HG03097 (cell line): ENCODE measurements at regions not wholly inside any gene's neighbourhood (a gene's known extent, or its start where the extent isn't known, plus 50 kb on each side); places are given as distances from the start of the nearest gene placed in this dataset.

Experiments used
- ATAC-seq: cut with Tn5 transposase; IDR thresholded peaks from one replicate; pipeline ENCODE4 v1.9.1; 2021; ENCODE audit not compliant: unreplicated experiment, low FRiP score

DNA sequence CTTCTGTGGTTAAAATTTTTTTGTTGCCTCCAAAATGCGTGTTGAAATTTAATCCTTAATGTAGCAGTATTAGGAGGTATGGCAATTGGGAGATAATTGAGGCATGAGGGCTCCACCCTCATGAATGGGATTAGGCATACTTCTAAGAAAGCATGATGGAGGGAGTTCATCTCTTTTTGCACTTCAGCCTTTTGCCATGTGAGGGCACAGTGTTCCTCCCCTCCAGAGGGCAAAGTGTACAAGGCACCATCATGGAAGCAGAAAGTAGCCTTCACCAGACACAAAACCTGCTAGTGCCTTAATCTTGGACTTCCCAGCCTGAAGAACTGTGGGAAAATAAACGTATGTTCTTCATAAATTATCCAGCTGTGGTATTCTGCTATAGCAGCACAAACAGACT is 429.5 kb downstream of the ZIC1 start:
- ATAC-seq: no peak

DNA sequence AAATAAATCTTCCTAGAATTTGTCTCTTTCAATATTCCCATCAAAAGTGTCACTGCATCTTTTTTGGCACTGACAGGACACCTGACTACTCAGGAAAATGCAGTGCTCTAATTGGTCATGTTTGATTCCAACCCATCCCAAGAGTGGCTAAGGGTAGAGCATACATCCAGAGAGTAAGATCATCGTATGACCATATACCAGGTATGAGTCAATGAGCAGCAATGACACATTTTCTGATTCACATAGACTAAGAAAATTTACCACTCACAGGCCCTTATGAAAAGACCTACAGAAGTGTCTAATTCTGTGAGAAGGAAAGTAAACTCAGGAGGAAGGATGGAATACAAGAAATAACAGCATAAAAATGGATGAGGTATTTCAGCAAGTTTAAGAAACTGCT is 434.2 kb downstream of the ZIC1 start:
- no peak for ATAC-seq

DNA sequence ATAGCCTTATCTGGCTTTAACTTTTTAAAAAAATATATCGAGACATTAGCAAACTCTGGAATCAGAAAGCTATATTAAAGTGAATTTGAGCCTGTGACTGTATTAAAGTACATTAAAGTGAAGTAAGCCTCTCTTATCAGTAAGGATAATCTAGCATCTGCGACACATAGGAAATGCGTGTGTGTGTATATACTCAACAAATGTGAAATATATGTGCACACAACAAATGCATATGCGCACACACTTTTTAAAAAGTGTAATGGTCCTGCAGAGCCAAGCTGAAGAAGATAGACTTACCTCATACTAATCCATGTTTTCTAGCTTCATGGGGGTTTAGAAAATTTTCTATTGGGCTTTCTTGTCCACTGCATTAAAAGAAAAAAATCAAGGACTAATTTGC is 437.1 kb downstream of the ZIC1 start:
- no peak for ATAC-seq

DNA sequence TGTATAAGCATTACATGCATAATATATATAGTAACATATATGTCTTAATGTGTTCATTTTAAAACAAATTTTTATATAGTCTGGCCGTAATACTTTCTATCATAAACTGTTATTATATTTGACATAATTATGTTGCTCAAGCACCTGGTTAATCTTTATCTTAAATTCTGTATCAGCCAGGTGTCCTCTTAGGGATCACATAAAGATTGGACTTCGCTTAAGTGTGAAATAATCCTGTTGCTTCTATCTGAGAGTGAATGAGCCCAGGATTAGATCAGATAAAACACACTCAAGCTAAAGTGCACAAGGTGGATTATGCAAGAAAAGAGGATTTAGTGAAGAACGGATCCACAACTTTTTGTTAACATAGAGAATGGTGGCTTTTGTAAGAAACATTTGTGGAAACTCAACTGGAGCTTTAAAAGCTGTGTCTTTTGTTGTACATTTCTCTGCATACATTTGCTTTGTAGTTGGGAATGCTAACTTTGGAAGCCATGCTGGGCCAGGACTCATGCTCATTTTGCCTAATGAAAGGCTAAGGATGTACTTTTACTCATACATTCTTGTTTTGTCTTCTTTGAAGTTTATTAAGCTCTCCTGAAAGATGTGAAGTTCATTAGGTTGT is 437.8 kb downstream of the ZIC1 start:
- ATAC-seq: no peak

DNA sequence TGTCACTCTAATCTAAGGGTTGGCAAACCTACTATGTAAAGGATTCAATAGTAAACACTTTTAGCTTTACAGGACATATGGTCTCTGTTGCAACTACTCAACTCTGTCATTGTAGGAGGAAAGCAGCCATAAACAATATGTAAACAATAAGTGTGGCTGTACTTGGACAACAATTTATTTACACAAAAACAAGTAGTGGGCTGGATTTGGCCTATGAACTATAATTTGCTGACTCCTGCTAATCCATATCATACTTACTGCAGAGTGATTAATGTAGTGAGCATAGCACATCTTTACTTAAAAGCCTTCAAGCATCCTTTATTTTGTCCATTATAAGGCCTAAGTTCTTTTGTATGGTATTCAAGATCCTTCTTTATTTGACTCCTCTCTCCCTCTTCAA is 441.9 kb downstream of the ZIC1 start:
- ATAC-seq: no peak

DNA sequence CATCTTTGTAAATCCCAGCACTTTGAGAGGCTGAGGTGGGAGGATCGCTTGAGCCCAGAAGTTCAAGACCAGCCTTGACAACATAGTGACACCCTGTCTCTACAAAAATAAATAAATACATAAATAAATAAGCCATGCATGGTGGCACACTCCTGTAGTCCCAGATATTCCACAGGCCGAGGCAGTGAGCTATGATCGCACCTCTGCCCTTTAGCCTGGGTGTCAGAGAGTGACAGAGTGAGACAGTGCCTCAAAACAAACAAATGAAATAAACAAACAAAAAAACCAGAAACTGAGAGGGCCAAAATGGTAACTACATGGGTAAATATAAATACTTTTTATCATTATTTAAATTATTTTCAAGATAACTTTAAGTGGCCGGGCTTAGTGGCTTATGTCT is 445.4 kb downstream of the ZIC1 start:
- no peak for ATAC-seq

DNA sequence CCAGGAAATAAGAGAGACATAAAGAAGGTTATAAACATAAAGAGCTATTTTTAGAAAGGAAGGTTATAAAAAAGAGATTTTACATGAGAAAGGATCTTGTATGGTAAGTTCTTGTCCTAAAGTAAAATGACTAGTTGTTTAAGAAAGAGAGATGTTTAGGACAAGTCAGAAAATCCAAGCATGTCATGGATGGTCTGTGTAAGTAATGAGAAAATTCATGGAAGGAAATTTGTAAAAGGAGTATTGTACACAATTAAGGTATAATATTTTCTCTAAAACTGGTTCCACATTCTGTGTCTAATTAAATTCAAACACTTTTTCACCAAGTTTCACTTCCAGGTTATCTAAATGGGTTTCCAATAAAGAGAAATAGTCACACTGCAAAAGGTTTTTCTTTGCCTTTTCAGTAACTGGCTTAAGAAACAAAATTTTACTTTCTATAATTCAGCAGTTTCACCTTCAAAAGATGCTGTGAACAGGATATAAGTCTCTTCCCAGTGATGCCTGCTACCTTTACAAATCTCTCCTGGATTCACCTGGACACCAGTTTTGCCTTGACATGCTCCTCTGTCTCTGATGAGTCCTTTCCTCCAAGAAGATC is 455.7 kb downstream of the ZIC1 start:
- ATAC-seq: no peak

DNA sequence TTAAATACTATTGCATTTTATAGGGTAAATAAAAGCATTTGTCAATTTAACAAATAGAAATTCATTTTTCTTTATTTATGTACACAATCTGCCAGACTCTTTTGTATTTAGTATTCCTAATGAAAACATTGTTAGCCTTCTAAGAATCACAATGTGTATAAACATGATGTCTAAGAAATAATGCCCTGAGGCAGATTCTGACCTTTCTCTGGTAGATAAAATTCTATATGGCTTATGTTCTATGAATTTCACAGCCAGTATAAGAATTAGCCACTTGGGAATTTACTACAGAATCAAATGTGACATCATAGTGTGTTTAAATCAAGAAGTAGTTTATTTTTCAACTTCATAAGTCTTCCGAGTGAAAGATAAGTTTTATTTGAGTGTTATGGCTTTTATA is 457.4 kb downstream of the ZIC1 start:
- ATAC-seq: no peak

DNA sequence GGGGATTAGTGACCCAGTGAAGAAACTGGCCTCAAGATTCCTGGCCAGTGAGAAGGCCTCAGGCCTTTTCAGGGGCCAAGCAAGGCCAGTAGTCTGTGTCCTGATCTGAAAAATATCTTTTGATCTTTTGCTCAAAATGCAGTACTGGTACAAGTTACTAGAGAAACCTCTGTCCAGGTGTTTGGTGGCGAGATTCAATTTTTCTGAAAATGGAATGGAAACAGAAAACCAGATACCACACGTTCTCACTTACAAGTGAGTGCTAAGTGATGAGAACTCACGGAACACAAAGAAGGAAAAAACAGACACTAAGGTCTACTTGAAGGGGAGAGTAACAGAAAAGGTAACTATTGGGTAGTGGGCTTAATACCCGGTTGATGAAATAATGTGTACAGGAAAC is 463.4 kb downstream of the ZIC1 start:
- no peak for ATAC-seq

DNA sequence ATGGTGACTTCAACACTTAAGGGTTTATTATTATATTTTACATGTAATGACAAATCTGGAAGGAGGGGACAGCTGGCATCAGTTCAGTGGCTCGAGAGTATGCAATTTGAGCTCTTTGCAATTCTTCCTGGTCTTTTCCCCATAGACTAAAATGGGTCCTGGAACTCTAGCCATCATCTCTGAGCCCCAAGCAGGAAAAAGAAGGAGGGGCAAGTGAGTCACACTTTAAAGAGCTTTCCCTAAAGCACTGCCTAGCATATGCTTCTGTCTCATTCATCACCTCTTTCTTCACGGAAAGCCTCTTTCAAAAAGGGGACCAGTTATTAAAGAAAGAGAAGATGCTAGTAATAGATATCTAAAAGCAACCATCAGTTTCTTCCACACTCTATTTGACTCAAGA is 466.3 kb downstream of the ZIC1 start:
- no peak for ATAC-seq

DNA sequence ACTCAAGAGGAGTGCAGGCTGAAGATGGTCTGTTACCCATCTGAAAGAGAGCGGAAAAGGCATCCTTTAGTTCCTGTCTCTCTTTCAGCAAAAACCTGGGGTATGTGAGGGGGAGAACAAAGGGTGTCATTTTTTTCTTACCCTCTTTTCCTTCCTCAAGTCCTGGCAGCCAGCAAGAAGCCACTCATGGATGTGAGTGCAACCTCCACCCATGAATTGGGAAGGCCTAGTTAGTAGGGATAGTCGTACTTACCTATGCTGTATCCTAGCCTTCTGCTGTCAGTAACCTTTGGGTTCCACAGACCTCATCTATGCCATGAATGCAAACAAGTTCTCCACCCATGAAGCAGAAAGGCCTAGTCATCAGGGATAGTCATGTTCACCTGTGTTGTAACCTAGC is 472.8 kb downstream of the ZIC1 start:
- ATAC-seq: no peak

DNA sequence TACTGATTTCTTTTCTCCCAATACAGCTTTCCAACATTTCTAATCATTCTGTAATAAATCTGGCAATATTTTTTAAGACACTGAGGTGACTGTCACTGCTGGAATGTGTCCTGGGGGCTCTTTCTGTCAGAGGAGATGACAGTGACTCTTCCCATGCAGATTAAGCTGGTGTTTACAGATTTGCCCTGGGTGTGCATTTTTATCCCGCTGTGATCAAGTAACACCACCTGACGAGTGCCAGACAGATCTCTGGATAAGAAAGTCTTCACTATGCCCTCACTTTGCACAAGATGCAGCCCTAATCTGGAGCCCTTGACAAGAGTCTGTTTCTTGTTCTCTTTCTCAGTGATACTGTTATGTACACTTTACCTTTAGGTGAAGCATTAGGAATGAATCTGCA is 477.7 kb downstream of the ZIC1 start:
- no peak for ATAC-seq

DNA sequence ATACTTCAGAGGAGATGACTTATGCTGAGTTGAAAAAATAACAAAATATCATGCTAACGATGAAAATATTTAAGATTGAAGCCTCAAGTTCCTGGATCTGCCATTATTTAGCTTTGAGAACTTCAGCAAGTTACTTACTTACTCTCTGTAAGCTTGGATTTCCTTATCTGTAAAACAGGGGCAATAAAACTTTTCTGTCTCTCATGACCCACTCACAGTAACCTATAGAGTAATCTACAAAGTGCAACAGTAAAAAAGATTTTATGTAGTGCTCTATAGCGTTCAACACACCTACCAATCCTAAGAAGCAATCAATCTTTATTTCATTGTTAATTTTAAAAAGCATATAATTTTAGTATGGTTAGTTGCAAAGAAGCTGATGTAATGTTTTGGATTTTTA is 478.6 kb downstream of the ZIC1 start:
- ATAC-seq: no peak

DNA sequence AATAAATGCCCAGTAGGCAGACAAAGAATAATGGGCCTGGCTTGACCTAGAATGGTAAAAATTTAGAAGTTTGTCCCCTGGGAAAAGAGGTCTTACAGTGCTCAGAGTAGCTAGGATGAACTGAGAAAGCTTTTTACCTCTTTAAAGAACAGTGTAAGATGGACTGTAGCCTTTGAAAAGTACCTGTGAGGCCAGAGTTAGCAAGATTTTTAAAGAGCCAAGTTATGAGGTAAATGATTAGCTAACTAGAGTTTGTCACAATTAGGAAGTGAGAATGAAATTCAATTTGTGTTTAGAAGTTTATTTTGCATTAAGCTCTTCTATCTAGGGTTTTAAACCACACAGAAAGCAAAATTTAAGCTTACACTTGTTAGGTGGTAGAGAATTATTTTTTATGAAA is 480.9 kb downstream of the ZIC1 start:
- no peak for ATAC-seq

DNA sequence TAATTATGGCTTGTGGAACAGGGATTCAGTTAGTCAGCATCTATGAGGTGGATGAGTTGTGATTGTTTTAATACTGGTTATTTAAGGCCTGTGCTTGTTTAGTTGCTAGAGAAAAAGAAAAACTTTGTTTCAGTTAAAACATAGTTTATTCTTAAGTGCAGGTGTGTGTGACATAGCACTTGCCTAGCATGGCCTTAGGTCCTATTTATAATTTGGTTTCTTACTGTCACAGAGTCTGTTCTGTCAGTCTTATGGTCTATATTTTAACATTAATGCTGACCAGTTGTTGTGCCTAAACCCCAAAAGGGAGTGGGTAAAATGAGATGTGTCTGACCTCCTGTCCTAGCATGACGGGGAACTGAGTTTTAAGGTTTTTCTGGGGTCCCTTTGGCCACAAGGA is 486.3 kb downstream of the ZIC1 start:
- ATAC-seq: no peak

DNA sequence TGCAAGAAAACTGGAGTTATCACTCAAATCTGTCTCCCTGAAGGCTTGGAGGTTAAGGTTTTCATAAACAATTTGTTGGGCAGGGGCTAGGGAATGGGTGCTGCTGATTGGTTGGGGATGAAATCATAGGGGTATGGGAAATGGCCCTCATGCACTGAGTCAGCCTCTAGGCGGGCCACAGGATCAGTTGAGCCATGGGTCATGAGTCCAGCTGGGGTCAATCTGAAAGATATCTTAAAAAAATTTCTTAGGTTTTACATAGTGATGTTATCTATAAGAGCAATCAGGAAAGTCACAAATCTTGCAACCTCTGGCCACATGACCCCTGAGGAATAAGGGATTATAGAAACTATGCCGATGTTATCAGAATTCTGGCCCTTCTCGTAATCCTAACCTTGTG is 491.7 kb downstream of the ZIC1 start:
- ATAC-seq: no peak

DNA sequence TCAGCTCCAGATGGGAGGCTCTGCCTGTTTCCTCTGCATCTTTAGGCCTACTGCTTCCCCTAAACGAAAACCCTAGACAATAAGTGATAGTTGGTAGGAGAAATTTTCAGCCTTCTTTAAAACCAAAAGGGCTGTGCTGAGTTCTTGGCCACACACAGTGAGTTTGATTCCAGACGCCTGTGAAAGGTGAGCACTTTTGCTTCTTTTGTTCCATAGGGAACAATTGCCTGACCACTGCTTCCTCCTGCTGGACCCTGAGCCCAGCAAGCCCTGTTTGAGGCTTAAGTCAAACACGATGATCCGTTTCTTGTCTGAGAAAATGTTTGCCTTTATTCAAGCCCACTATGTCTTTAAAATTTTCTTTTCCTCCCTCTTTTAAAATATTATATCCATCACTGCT is 493.9 kb downstream of the ZIC1 start:
- ATAC-seq: no peak

DNA sequence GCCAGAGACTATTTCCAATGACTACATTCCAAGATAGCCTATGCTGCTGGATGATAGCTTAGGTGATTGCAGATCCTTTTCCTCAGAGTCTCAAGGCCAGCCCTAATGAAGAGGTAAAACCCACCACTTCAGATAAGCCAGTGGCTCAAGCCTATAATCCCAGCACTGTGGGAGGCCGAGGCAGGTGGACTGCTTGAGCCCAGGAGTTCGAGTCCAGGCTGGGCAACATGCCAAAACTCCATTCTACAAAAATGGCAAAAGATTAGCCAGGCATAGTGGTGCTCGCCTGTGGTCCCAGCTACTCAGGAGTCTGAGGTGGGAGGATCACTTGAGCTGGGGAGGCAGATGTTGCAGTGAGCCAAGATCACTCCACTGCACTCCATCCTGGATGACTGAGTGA is 495.3 kb downstream of the ZIC1 start:
- no peak for ATAC-seq

DNA sequence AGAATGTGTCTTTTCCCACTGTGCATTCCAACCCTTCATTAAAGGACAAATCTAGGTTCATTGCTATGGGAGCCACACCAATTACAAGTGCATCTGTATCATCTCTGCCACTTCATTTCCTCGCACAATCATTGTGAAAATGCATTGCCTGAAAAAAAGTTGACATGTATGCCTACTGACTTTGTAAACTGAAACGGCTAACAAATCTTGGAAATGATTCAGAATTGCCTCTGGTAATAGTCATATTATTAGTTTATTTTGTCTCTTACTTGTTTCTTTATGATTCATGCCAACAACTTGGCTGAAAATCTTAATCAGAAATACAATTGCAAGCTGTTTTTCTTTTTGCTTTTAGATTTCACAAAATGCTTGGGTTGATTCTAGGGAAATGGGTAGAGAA is 497.1 kb downstream of the ZIC1 start:
- no peak for ATAC-seq

DNA sequence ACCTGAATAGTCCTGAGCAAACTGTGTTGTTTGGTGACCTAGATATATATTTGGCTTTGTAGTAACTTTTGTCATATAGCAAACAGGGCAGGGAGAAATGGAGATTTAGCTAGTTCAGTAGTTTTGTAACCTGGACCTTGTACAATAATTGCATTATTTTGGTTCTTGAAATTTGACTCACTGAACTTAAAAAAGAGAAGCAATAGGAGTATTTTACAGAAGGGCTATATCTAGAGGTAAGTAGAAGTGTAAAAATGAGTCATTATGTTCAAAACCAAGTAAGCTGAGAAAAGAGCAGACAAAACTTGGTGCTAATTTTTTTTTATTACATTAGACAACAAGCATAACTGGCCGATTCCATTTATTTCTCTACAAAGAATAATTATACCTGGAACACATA is 505.4 kb downstream of the ZIC1 start:
- no peak for ATAC-seq

DNA sequence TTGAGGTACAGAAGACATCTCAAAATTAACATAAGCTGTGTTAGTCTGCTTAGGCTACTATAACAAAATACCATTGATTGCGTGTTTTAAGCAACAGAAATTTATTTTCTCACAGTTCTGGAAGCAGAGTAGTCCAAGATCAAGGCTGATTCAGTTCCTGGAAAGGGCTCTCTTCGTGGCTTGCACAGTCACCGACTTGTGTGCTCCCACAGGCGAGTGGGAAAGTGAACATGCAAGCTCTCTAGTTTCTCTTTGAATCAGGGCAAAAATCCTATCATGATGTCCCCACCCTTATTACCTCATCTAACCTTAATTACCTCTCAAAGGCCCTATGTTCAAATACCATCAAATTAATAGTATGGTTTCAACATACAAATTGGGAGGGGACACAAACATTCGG is 505.9 kb downstream of the ZIC1 start:
- no peak for ATAC-seq

DNA sequence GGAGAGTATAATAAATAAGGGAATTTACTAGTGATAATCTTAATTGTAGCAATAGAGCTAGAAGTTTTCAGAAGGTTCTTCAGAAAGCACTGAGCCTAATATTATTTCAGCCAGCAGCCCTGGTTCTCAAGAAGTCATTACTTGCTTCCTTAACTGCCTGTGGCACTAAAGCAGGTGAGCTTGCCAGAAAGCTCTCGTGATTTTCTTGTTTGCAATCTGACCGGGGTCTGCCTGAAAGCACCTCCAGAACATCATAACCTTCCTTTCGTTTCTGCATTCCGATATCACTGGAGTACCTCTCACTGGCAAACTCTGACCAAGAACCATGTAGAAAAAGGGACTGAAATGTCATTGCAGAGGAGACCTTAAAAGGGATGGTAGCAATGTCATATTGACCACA is 510.3 kb downstream of the ZIC1 start:
- no peak for ATAC-seq

DNA sequence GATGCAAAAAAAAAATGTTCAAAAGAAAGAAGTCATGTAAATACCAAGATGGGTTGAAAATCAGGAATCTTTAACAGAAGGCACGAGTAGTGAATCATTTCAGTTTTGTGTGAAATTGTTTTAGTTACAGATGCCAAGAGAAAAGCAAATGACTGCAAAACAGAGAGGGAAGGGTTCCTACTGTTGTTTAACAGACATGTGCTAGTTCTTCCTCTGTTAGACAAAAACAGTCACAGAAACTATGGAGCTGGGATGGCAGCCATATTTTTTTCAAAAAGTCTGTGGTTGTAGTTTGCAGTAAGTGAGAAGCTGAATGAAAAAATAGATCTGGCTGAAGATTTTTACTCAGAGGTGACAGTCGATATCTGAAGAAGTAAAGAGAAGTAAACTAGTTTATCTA is 511.9 kb downstream of the ZIC1 start:
- no peak for ATAC-seq
